AML-193 (cell line): ENCODE measurements at regions not wholly inside any gene's neighbourhood (a gene's known extent, or its start where the extent isn't known, plus 50 kb on each side); places are given as distances from the start of the nearest gene placed in this dataset.

ENCODE experiments used
- DNase-seq, 2 experiments: peaks; one replicate each; lab custom pipeline; 2025; lab: John Stamatoyannopoulos, UW

DNA sequence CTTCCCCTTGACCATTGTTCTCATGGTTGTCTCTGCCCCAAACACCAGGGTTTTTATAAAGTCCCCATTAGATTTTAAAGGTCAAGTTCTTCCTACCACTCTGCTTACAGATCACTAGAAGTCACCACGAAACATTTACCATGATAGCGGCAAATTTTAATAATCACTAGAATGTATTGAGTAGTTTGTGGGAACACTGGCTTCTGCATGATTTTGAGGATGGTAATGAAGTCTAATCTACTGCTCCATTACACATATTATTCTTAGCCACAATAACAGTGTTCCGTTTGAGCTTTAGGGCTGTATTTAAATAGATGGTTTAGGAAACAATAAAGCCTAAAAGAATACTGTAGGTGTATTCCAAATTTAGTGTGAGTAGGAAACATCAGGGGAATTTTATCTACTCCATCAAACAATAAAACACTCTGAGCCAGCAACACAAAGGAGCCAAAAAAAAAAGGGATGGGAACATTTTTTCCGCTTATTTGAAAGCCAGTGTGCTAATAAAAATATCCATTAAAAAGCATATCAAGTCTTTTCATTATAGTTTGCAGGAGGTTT is 49.7 kb downstream of the KLF12 start:
- no peak for DNase-seq

DNA sequence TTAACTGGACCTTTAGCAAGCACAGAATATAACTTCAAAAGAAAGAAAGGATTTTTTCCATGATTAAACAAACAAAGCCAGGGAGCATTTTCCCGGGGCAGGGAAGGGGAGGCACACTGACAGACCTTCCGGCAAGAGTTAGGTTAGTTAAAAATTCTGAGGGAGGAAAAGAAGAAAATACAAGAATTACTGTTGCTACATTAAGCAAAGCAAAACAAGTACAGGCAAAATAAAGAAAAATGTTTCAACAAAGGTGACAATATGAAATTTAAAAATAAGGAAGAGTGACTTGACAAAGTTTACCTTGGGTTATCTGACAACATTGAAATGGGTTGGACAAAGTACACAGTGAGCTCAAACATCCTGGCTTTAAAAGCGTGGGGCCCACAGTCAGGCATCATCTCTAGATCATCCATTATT is 51.5 kb downstream of the KLF12 start:
- no peak for DNase-seq

DNA sequence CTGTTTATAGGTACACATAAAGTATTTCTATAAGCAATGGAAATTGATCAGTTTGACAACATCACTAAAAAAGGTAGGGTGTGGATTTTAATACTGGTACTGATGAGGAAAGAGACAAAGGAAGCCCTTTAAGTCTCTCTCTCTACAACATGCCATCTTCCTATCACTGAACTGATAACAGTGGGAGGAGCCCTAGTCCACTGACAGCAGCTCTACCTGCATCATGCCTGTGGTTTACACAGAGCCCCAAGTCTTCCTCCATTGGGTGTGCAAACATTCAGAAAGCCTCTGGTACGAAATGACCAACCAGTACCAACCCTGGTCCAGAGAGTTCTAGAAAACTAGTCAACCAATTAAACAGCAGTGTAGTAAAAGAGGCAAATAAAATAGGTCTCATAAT is 53.4 kb downstream of the KLF12 start:
- DNase-seq, result no peak

DNA sequence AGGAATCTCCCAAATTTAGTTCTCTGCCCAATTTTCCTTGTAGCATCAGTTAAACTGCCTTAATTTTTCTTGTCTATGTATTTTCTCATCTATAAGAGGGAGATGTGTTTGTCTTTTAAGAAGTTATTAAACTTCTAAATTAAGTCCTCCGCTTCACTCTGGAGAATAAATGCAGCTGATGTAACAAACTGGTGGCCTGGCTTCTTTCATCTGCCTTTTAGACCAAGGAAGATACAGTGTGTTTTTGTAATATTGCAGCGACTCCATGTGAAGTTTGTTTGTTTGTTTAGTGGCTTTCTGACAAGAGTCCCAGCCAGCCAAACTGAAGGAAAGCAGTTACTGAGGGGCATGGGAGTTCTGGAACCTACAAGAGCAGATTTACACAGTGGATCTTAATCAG is 56.4 kb downstream of the KLF12 start:
- DNase-seq, result no peak

DNA sequence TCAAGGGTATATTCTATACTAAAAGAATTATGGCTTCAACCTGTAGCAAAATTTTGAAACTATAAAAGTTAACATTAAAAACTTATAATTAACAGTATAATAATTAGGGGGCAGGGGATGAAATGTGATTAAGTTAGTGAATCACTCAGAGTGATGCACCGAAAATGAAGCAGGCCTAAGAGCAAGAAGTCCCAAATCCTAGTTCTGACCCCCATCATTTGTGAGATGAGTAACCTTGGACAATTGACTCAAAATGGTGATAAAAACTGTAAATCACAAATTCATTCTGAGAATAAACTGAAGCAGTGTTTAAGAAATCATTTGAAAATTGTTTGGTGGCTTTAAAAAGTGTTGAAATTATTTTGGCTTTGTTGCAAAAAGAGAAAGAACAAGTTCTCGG is 56.8 kb downstream of the KLF12 start:
- no peak for DNase-seq

DNA sequence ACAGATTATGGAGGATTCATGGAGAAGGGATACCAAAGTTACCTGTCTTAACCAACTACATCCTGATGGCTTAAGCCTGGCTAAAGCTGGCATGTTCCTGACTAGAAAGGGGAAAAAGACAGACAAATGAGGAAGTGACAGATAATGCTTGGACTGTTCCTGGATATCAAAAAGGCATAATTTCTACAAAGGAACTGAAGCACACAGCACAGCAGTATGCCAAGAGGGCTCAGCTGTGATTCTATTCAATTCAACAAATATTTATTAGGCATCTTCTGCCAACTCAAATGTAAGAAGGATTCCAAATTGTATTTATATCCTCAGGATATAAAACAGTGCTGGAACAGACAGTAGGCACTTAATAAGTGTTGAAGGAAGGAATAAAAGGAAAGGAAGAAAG is 59.5 kb downstream of the KLF12 start:
- DNase-seq, result no peak

DNA sequence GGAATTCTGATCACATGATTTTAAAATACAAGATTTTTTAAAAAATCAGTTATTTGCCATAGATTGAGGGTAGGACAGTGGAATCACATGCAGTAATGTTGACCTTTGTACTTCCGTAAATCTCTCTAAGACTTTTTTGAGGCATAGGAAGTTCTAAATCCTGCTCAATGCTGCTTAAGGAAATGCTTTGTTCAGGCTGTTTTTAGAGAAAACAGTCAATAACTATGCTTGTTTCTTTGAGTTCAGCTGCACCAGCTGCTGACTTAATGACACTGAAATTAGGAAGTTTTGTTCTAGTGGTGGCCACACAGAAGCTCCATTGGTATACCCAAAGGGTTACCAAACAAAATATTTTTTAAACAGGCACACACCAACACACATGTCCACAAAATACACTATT is 60.9 kb downstream of the KLF12 start:
- DNase-seq, result no peak

DNA sequence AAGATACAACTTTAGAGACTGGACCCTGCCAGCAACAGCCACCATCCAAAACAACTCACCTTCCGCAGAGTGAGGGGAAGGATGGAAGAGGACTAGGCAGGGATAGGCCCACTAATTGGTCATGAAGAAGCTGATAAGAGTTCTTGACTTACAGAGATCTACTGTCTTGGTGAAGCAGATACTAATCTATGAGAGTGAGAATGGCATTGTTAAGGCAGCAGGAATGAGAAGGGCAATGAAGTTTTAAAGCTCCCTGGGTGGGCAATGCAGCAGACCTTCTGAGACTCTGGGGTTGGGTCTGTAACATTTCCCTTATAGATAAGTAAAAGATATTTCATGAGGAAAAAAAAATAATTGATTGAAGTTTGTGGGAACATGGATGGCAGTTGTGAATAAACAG is 63.7 kb downstream of the KLF12 start:
- no peak for DNase-seq

DNA sequence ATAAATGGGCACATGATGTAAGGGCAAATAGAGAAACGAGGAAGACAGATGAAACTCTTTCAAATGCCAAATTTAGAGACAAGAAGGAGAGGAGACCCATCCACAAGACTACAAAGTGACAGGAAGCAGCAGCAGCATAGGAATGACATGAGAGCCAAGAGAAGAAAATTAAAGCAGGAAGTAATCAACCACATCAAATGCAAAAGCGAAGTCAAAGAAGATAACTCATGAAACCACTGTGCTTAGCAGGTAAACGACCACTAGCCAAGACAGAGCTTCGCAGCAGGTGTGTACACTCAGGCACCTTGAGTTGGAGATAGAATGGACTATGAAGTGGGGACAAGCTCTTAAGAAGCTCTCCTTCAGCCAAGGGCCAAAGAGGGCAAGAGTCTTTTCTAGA is 64.1 kb downstream of the KLF12 start:
- DNase-seq, result no peak

DNA sequence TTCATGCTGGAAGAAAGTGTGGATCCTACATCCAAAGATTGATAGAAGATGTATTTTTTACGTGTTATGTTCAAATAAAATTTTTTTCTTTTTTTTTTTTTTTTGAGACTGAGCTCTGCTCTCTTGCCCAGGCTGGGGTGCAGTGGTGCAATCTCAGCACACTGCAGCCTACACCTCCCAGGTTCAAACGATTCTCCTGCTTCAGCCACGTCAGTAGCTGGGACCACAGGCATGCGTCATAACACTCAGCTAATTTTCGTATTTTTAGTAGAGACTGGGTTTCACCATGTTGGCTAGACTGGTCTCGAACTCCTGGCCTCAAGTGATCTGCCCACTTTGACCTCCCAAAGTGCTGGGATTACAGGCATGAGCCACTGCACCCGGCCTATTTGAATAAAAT is 65.7 kb downstream of the KLF12 start:
- DNase-seq, result no peak

DNA sequence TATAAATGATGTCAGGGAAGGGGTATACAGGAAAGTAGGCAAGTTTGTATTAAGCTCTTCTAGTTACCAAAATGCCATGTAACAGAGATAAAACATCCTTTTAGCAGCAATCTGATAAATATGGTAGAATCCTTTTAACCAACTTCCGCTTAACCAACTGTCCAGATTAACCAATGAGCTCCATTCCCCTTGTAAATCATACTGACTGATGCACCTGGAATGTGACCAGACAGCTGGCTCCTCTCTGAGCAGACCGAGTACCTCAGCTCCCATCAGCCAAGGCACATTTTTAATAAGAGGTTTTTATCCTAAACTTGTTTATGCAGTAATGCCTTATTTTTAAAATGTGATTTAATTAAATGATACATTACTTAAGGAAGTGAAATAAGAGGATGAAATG is 66.4 kb downstream of the KLF12 start:
- no peak for DNase-seq

DNA sequence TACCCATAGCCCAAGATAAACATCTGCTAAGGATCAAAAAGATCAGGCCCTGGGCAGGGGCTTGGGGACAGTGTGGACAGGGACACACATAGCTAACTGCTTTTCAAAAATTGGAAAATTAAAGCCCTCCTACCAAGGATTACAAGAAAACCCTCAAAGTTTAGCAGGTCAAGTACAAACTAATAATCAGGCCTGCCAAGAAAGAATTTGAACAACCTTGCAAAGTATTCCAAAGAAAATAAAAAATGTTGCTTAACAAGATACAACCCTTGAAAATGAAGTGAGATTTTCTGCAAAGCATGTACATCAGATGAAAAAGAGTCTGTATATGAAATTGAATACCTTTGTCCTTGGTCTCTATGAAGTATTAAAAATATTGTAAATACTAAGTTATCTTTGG is 67.3 kb downstream of the KLF12 start:
- DNase-seq, result no peak

DNA sequence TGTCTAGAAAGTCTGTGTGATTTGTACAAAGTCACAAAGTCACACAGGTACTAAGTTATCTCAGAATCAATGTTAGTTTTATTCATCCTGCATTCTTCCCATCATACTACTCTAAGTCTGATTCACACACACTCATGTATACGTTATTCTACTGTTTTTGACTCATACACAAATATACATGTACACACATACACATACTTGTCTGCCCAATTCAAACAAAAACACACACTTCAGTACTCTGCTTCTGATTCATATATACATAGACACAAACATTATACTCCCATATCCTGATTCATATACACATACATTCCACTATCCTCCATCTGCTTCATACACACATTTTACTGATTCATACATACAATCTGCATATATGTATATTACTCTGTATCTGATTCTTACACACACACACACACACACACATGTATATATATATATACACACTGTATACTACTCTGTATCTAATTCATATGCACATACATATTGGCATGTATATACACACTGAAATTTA is 69.3 kb downstream of the KLF12 start:
- no peak for DNase-seq

DNA sequence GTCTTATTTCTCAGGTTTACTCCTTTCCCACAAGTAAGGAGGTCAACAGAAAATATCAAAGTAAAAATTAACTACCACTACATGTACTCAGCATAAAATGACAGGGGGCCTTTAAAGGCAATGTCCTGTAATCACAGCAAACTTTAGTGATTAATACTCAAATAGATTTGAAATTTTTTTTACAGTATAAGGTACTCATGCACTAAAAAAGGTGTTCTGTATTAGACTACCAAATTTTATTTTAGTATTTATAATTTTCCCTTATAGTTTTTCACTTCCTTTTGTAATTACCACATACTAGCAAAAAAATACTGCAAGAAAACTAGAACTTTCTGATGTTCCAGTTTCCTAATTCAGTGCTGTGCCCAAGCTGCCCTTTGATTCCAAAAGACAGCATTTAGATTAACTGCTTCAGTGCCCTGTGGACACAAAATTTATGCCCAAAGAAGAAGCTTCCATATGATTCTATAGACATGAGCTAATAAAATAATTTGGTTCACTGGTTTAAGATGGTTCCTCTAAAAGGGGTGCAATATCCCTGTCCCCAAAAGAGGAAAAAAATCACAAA is 70.6 kb downstream of the KLF12 start:
- no peak for DNase-seq

DNA sequence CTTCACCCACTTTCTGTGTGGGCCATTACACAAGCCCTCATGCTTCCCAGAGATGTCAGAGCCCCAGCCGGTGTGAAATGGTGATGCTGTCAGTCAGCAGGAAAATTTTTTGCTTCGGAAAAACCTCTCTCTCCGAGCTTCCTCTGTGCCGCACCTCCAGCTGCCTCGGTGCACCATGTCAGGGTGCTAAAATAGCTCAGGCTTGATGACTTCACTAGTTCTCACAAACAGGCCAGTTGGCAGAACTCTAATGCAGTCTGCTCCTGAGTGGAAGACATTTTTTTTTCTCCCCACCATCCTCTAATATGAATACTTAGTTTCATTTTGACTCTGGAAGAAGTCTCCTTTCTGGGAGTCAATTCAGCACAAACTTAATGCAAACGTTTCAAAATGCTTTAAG is 71.3 kb downstream of the KLF12 start:
- no peak for DNase-seq

DNA sequence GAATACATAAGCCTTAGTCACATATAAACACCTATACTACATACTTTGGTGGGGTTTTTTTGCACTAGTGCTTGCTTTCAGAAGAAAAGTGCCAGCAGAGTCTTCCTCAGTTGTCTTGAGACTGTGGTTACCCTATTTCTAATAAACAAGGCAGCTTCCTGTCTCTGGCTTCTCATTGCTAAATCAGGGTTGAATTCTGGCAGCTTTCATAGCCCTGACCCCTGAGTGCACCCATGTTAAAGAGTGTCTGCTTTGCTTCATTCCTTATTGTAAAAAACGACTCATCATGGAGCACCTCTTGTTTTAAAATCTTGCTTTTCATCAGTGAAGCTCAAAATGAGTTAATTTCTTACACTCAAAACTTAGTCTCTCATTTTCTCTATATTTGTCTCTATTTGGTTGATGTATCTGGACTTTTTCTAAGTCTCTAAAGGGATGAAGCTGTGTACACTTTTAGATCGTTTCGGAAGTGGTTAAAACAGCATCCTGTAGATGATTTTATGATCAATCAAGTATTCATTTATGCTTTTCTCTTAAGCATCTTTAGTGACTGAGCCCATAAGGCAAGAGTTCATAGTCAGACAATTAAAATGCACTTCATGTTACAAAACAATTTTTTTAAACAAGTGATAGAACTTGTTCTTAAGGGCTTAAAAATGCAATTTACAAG is 72.1 kb downstream of the KLF12 start:
- DNase-seq, result no peak

DNA sequence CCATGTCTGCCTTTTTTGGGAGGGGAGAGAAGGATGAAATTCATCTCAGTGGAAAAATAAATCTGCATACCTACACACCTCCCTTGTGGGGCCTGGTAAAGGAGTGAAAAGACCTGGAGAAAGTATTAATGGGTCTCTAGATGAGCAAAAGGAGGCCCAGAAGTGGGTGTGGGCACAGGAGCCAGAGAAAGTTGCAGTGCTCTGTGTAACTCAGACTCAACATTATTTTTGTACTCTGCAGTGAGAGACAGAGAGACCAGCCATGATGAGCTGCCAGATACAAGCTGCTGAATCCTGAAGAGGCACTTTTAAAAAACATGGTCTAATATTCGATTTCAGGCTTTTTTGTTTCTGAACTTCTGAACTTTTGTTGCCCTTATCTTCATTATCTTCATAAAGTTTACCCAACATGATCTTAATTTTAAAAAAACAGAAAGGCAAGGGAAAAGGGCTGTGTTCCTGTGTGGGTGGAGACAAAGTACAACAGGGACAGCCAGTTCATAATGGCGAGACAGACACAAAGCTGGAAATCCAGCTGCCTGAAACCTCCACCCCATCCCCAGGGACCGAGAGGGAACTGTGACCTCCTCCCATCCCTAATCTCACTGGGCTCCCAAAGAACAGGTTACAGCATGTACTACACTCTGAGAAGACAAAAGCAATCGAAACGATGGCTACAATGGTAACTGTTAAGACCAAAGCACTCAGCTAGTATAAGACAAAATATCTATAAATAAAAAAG is 77.2 kb downstream of the KLF12 start:
- DNase-seq, result no peak

DNA sequence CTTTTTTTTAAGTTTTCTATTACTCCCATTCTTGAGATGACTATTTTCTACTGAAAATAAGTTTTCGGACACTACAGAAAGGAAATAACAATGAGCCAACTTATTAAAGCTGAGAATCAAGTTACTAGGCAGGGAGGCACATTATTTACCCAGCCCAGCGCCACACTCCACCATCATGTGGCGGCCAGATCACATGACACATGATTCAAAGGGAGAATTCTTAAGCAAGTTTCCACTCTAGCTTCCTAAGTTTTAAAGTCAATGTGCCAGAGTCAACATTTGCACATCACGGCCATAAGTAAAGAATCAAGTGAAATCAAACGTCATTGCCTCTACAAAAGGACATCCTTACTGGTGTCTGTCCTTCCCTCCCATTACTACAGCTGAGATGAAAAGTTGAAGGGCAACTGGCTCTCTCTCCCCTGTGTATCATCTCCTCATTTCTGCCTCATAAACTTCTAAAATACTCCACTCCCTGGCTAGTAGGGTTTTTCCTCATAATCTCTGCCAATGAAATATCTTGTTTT is 81.7 kb downstream of the KLF12 start:
- no peak for DNase-seq

DNA sequence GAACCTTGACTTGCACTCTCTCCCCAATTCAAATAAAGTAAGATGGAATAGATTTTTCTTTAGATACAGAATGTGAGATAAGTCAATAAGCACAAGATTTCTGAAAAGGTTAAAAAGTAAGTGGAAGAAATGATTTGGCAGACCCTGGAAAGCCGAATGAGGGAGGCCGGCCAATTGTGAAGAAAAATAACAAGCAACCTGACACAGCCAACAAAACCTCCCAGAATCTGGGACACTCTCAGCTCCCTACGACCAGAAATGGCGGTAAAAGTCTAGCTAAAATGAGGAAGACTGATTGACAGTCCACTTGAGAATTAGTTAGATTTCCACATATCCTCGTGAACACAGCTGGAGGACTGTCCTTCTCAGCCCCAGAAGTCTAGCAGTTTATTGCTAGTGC is 85.4 kb downstream of the KLF12 start:
- no peak for DNase-seq

DNA sequence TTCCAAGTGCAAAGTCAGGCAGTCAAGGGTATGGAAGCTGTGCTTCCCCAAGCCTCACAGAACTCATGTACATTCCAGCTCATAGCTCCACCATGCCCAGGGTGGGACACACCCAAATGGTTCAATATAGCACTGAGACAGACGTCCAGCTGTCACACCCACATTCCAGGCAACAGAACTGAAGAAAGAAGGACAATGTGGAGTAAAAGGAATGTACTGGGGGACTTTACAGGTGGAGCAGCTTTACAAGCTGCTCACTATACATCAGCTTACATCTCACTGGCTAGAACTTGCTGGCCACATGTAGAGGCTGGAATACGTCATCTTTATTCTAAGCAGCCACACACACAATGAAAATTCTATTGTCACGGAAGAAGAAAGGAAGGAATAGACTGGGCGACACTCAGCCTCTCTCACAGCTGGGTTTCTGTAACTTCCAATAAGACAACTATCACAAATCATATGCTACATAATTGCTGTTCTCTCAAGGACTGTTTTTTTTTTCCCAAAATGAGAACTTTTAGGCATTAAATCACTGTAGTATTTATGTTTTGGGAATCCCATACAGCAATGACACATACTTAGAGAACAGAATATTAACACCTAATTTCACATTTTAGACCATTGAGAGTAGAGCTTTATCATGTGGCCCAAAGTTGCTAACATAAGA is 86.1 kb downstream of the KLF12 start:
- no peak for DNase-seq

DNA sequence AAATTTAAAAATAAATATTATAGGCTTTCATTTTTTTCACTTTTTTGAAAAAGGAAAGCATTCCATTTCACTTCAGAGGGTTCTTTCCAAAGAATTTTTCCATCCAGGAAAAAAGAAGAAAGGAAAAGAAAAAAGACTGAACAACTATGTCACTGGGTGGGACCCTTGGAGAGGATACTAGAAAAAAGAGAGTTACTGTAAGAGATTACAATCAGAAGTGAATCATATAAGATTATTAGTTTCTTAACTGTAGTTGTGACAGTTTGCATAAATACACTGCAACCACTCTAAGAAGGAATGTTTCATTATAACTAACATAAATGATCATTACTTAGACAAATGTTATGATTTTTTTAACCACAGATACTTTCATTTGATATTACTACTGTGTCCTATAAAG is 87.8 kb downstream of the KLF12 start:
- DNase-seq, result no peak

DNA sequence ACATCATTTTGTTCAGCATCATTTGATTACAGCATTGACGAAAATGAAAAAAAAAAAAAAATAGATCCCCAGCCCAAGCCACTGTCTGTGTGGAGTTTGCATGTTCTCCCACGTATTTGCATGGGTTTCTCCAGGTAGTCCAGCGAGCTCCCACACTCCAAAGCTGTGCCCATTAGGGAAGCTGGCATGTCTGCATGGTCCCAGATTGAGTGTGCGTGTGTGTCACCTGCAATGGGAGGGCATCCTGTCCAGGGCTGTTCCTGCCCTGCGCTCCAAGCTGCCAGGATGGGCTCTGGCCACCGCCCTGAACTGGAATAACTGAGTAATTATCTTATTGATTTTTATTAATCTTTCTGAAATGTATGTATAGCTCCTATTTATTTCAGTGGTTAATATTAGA is 88.6 kb downstream of the KLF12 start:
- DNase-seq, result no peak
